SK-N-SH (cell line): ENCODE measurements at regions not wholly inside any gene's neighbourhood (a gene's known extent, or its start where the extent isn't known, plus 50 kb on each side); places are given as distances from the start of the nearest gene placed in this dataset.

Experiments
- CTCF ChIA-PET: fragments of 300-600, 350-600 bp; formaldehyde crosslinking; extraction: SDS; loops from one replicate; lab custom pipeline; 2021; lab: Yijun Ruan, JAX
- POLR2A ChIA-PET: fragments of 350-600 bp; sonication (Branson Sonifier 250); formaldehyde crosslinking; extraction: SDS; loops from one replicate; lab custom pipeline; 2020; ENCODE audit warnings: antibody characterized with exemption, inconsistent platforms; lab: Yijun Ruan, JAX
- DNase-seq: peaks from one replicate; pipeline ENCODE4 v3.0.0; 2012
- H2AFZ ChIP-seq: fragments of 200-600 bp; sonication (generic); 2 replicates; pipeline ENCODE4 v1.8.1; 2016; ENCODE audit warnings: antibody characterized with exemption, mild to moderate bottlenecking, low read depth
- H3F3A ChIP-seq: fragments of 200-600 bp; sonication (generic); replicated peaks from 2 replicates; pipeline ENCODE3; 2016; ENCODE audit warnings: antibody characterized with exemption, mild to moderate bottlenecking; ENCODE audit not compliant: insufficient read depth
- H3K27ac ChIP-seq, 2 experiments: fragments of 200-500 bp in 1 of 2; fragments of 200-600 bp in 1 of 2; sonication (Bioruptor generic) in 1 of 2; sonication (generic), shearing (Covaris generic) in 1 of 2; 2 replicates each; pipeline versions ENCODE4 v1.5.1 to v1.6.1; 2014 to 2016; ENCODE audit warnings: low read depth in 2 of 2, inconsistent platforms in 1 of 2, low read length in 1 of 2, mild to moderate bottlenecking in 1 of 2, mixed read lengths in 1 of 2
- H3K27me3 ChIP-seq: fragments of 200-600 bp; sonication (generic), shearing (Covaris generic); 2 replicates; pipeline ENCODE4 v1.6.1; 2016; ENCODE audit warnings: mixed run types; ENCODE audit not compliant: insufficient read depth
- H3K36me3 ChIP-seq, 2 experiments: fragments of 200-500 bp in 1 of 2; fragments of 200-600 bp in 1 of 2; sonication (Bioruptor generic) in 1 of 2; sonication (generic) in 1 of 2; replicated peaks in 1 of 2; 2 replicates each; pipeline versions ENCODE3 to v1.5.1; 2014 to 2016; ENCODE audit warnings: low read length in 1 of 2, mild to moderate bottlenecking in 1 of 2; ENCODE audit not compliant: insufficient read depth in 2 of 2, control insufficient read depth in 1 of 2
- H3K4me1 ChIP-seq, 2 experiments: fragments of 200-500 bp in 1 of 2; fragments of 200-600 bp in 1 of 2; sonication (Bioruptor generic) in 1 of 2; sonication (generic), shearing (Covaris generic) in 1 of 2; 2 replicates each; pipeline versions ENCODE4 v1.5.1 to v1.6.1; 2014 to 2016; ENCODE audit warnings: low read depth in 1 of 2, low read length in 1 of 2, mixed run types in 1 of 2; ENCODE audit not compliant: insufficient read depth in 2 of 2, control insufficient read depth in 1 of 2
- H3K4me2 ChIP-seq: fragments of 200-600 bp; sonication (generic), shearing (Covaris generic); 2 replicates; pipeline ENCODE4 v1.6.1; 2017; ENCODE audit warnings: mixed run types
- H3K4me3 ChIP-seq, 2 experiments: fragments of 200-500 bp in 1 of 2; fragments of 200-600 bp in 1 of 2; sonication (Bioruptor generic) in 1 of 2; sonication (generic), shearing (Covaris generic) in 1 of 2; 2 replicates each; pipeline versions ENCODE4 v1.5.1 to v1.8.1; 2014 to 2016; ENCODE audit warnings: low read depth in 2 of 2, inconsistent platforms in 1 of 2, low read length in 1 of 2, mild to moderate bottlenecking in 1 of 2, mixed read lengths in 1 of 2, moderate library complexity in 1 of 2
- H3K79me2 ChIP-seq: fragments of 200-600 bp; sonication (generic); 2 replicates; pipeline ENCODE4 v1.8.1; 2017; ENCODE audit warnings: mild to moderate bottlenecking; ENCODE audit not compliant: insufficient read depth
- H3K9ac ChIP-seq: fragments of 200-600 bp; sonication (generic); 2 replicates; pipeline ENCODE4 v1.6.1; 2017; ENCODE audit warnings: mixed run types
- H3K9me2 ChIP-seq: fragments of 200-600 bp; sonication (generic); 2 replicates; pipeline ENCODE4 v1.6.1; 2017; ENCODE audit warnings: mixed run types
- H3K9me3 ChIP-seq: fragments of 200-600 bp; sonication (generic); 2 replicates; pipeline ENCODE4 v1.6.1; 2017; ENCODE audit warnings: mixed run types, mild to moderate bottlenecking, moderate library complexity
- H4K20me1 ChIP-seq: fragments of 200-600 bp; sonication (generic); 2 replicates; pipeline ENCODE4 v1.6.1; 2017; ENCODE audit warnings: mild to moderate bottlenecking, mixed run types; ENCODE audit not compliant: insufficient read depth
- CHD2 ChIP-seq: fragments of 150-350 bp; IDR thresholded peaks from 2 replicates; pipeline ENCODE4 v1.6.1; 2018; ENCODE audit warnings: low read length; ENCODE audit not compliant: partially characterized antibody
- EP300 ChIP-seq, 2 experiments: IDR thresholded peaks; 2 replicates each; pipeline versions ENCODE4 v1.4.0 to v1.6.1; 2012; ENCODE audit warnings: borderline replicate concordance in 1 of 2, low read depth in 1 of 2, low read length in 1 of 2
- EZH2phosphoT487 ChIP-seq: fragments of 200-600 bp; sonication (generic); IDR thresholded peaks from 2 replicates; pipeline ENCODE4 v1.6.1; 2017; ENCODE audit warnings: low read depth, mixed run types, mild to moderate bottlenecking, antibody characterized with exemption, moderate library complexity, borderline replicate concordance
- FOXM1 ChIP-seq: IDR thresholded peaks from 2 replicates; pipeline ENCODE4 v1.4.0; 2012; ENCODE audit warnings: low read depth, mild to moderate bottlenecking
- GABPA ChIP-seq: IDR thresholded peaks from 2 replicates; pipeline ENCODE4 v1.4.0; 2012; ENCODE audit warnings: low read depth, mild to moderate bottlenecking
- MEF2A ChIP-seq: IDR thresholded peaks from 2 replicates; pipeline ENCODE4 v1.4.0; 2012; ENCODE audit warnings: low read depth, borderline replicate concordance
- MXI1 ChIP-seq: IDR thresholded peaks from 2 replicates; pipeline ENCODE4 v1.6.1; 2012; ENCODE audit warnings: mild to moderate bottlenecking, low read depth, low read length, improper control_type of control experiment
- NRF1 ChIP-seq: IDR thresholded peaks from 2 replicates; pipeline ENCODE4 v1.6.1; 2012; ENCODE audit warnings: low read depth, mild to moderate bottlenecking, low read length
- PBX3 ChIP-seq: IDR thresholded peaks from 2 replicates; pipeline ENCODE4; 2012
- REST ChIP-seq: IDR thresholded peaks from 2 replicates; pipeline ENCODE4 v1.6.1; 2012; ENCODE audit warnings: mild to moderate bottlenecking, low read depth, low read length, moderate library complexity
- RFX5 ChIP-seq: IDR thresholded peaks from 2 replicates; pipeline ENCODE4 v1.6.1; 2012; ENCODE audit warnings: mild to moderate bottlenecking, improper control_type of control experiment, low read length
- SIN3A ChIP-seq: IDR thresholded peaks from 2 replicates; pipeline ENCODE4 v1.6.1; 2012; ENCODE audit warnings: low read depth, mild to moderate bottlenecking, low read length, moderate library complexity, borderline replicate concordance
- SMC3 ChIP-seq: IDR thresholded peaks from 2 replicates; pipeline ENCODE4 v1.6.1; 2012; ENCODE audit warnings: low read depth, low read length, improper control_type of control experiment
- TEAD4 ChIP-seq: IDR thresholded peaks from 2 replicates; pipeline ENCODE4 v1.4.0; 2012; ENCODE audit warnings: mild to moderate bottlenecking, borderline replicate concordance; ENCODE audit not compliant: insufficient read depth
- USF1 ChIP-seq: IDR thresholded peaks from 2 replicates; pipeline ENCODE4 v1.4.0; 2012; ENCODE audit warnings: low read depth, borderline replicate concordance
- USF2 ChIP-seq: fragments of 150-350 bp; IDR thresholded peaks from 2 replicates; pipeline ENCODE4 v1.6.1; 2017; ENCODE audit warnings: antibody characterized with exemption, low read length, low read depth, borderline replicate concordance
- YY1 ChIP-seq: IDR thresholded peaks from 2 replicates; pipeline ENCODE4 v1.4.0; 2012; ENCODE audit warnings: low read depth, mild to moderate bottlenecking
- WGBS: methylation state at CpG from one replicate; pipeline ENCODE4 v1.1.6; 2017; ENCODE audit warnings: low lambda C conversion rate; 5-methylcytosine and 5-hydroxymethylcytosine counted together
- TF ChIP-seq, protein P1 (sequence below): fragments of 200-600 bp; sonication (generic); IDR thresholded peaks from 2 replicates; pipeline ENCODE4 v1.6.1; 2017; ENCODE audit warnings: antibody characterized with exemption, mild to moderate bottlenecking, moderate library complexity

- no peaks in the 10 kb centered on the region; a peak in 1 of 4 replicates for H3K4me1 ChIP-seq
- DNase-seq: no peak
- WGBS: 77% methylated on average over 4 of the region's 4 CpGs
- H3K4me3 ChIP-seq: no peak overlapping the region
- no peaks in the 10 kb centered on the region for H3K79me2 ChIP-seq
- H3K9me3 ChIP-seq: no peaks in the 10 kb centered on the region
- H3K4me2 ChIP-seq: no peak overlapping the region
- H3K9ac ChIP-seq: no peak overlapping the region
- no peak overlapping the region for H3K27ac ChIP-seq
- no peak overlapping the region for H2AFZ ChIP-seq
- no peaks in the 10 kb centered on the region for H3K27me3 ChIP-seq
- no peaks in the 10 kb centered on the region for H4K20me1 ChIP-seq
- POLR2A ChIA-PET: no interaction called here
- CTCF ChIA-PET: no interaction called here
- no peak for TF ChIP-seq SIN3A
- no peak for TF ChIP-seq YY1
- TF ChIP-seq RFX5: no peak
- no peak for TF ChIP-seq USF1
- no peak for TF ChIP-seq TEAD4
- TF ChIP-seq, protein P1, sequence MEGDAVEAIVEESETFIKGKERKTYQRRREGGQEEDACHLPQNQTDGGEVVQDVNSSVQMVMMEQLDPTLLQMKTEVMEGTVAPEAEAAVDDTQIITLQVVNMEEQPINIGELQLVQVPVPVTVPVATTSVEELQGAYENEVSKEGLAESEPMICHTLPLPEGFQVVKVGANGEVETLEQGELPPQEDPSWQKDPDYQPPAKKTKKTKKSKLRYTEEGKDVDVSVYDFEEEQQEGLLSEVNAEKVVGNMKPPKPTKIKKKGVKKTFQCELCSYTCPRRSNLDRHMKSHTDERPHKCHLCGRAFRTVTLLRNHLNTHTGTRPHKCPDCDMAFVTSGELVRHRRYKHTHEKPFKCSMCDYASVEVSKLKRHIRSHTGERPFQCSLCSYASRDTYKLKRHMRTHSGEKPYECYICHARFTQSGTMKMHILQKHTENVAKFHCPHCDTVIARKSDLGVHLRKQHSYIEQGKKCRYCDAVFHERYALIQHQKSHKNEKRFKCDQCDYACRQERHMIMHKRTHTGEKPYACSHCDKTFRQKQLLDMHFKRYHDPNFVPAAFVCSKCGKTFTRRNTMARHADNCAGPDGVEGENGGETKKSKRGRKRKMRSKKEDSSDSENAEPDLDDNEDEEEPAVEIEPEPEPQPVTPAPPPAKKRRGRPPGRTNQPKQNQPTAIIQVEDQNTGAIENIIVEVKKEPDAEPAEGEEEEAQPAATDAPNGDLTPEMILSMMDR: no peak
- TF ChIP-seq MXI1: no peak
- TF ChIP-seq GABPA: no peak
- TF ChIP-seq EZH2phosphoT487: no peak
- no peak for TF ChIP-seq FOXM1
- H3F3A ChIP-seq: no peaks in the 10 kb centered on the region
- no peaks in the 10 kb centered on the region for H3K36me3 ChIP-seq
- H3K9me2 ChIP-seq: no peaks in the 10 kb centered on the region
These were observed 126.0 kb upstream of the B3GALT2 start for GRCh38 chr1:193312432-193312831.

DNA sequence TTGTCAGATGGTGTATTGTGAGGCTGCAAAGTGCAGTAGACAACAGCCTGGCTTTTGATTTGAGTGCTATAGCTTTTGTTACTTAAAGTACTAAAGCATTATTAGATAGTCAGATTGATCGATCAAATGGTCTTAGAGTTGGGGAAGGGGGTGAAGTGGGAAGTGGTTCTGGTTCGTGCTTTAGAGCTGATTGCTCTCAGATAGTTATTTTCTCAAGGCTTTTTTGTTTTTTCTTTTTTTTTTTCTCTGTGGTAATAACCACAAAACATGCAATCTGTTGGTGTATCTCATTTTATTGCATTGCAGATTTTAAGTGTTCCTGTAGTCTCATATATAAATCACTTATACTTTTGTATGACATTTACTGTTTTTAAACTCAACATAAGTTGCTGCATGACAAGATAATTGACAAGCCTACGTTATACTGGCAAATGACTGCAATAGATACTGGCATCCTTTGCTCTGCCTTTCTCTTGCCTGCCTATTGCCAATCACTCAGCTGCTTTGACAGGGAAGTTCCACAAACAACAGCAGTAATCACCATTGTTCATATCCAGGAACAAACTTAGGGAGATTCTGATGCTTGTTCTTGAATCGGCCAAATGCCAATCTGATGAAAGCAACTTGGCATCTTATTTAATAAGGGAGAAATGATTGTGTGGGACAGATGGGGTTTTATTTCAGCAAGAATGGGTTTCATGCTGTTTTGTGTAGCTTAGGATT, 125.0 kb upstream of the B3GALT2 start:
- no peak overlapping the region for H2AFZ ChIP-seq
- CTCF ChIA-PET: no interaction called here
- no peaks in the 10 kb centered on the region for H4K20me1 ChIP-seq
- no peak overlapping the region for H3K4me3 ChIP-seq
- no peaks in the 10 kb centered on the region; a peak in 1 of 4 replicates for H3K4me1 ChIP-seq
- TF ChIP-seq EP300 (IDR thresholded peaks at IDR 0.05; ENCODE audit: borderline replicate concordance in 1 of 2, low read depth in 1 of 2, low read length in 1 of 2) (no peak), PBX3 (no peak), MXI1 (no peak), FOXM1 (no peak), CHD2 (no peak), SMC3 (no peak), REST (no peak), MEF2A (no peak), EZH2phosphoT487 (no peak), TEAD4 (no peak), RFX5 (no peak), USF2 (no peak), NRF1 (no peak)
- no peaks in the 10 kb centered on the region for H3K9me2 ChIP-seq
- no peak for DNase-seq
- POLR2A ChIA-PET: no interaction called here
- H3K4me2 ChIP-seq: no peak overlapping the region
- H3K9ac ChIP-seq: no peak overlapping the region
- H3K27me3 ChIP-seq: no peaks in the 10 kb centered on the region
- H3K27ac ChIP-seq: no peak overlapping the region
- no peaks in the 10 kb centered on the region for H3K79me2 ChIP-seq
- no peaks in the 10 kb centered on the region for H3F3A ChIP-seq
- H3K36me3 ChIP-seq: no peaks in the 10 kb centered on the region
- WGBS: 42% methylated on average over 4 of the region's 4 CpGs
- no peaks in the 10 kb centered on the region for H3K9me3 ChIP-seq
